ENCODE measurements at regions not wholly inside any gene's neighbourhood (a gene's known extent, or its start where the extent isn't known, plus 50 kb on each side); places are given as distances from the start of the nearest gene placed in this dataset.

DNA sequence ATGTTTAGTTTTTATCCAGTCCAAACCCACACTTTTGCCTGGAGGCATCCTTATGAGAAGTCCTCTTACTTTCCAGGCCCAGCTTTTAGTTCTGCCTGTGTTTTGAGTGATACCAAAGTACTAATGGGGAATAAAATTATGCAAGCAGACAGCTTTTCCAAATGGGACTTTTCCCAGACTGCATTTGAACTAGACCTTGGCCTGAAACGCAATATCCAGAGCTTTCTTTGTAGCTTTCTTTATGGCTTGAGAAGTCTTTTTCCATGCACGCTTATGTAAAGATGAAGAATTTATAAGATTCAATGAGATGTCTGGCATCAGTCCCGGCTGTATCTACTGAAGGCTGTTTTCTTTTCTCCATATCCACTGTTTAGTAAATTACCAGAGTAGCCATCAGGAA is 236.6 kb upstream of the RAB4A start:
- no peaks in the 10 kb centered on the region for H3K9me3 ChIP-seq (ENCODE audit: control insufficient read depth in 4 of 4, low read length in 3 of 4)
- no peaks in the 10 kb centered on the region for H3K27me3 ChIP-seq (ENCODE audit: control insufficient read depth in 4 of 4, insufficient read depth in 4 of 4, low read length in 3 of 4)
- TF ChIP-seq ATF3 (IDR thresholded peaks at IDR 0.05) (no peak), SP1 (IDR thresholded peaks at IDR 0.05) (no peak), RAD21 (IDR thresholded peaks at IDR 0.05) (no peak), HNF4G (IDR thresholded peaks at IDR 0.05) (no peak), TAF1 (conservative IDR thresholded peaks at IDR 0.05) (no peak), FOXA1 (IDR thresholded peaks at IDR 0.05) (no peak), JUND (IDR thresholded peaks at IDR 0.05) (no peak), YY1 (IDR thresholded peaks at IDR 0.05) (no peak), FOXA2 (IDR thresholded peaks at IDR 0.05) (no peak), HNF4A (conservative IDR thresholded peaks at IDR 0.05) (no peak), RXRA (IDR thresholded peaks at IDR 0.05) (no peak), CTCF (IDR thresholded peaks at IDR 0.05; ENCODE audit: low read depth, low read length, missing input control) (no peak), GABPA (IDR thresholded peaks at IDR 0.05 in 1 of 2, conservative IDR thresholded peaks at IDR 0.05 in 1 of 2) (no peak), NR2F2 (IDR thresholded peaks at IDR 0.05) (no peak), EGR1 (IDR thresholded peaks at IDR 0.05; ENCODE audit: low read depth in 2 of 2) (no peak)
- TF ChIP-seq, protein P1, sequence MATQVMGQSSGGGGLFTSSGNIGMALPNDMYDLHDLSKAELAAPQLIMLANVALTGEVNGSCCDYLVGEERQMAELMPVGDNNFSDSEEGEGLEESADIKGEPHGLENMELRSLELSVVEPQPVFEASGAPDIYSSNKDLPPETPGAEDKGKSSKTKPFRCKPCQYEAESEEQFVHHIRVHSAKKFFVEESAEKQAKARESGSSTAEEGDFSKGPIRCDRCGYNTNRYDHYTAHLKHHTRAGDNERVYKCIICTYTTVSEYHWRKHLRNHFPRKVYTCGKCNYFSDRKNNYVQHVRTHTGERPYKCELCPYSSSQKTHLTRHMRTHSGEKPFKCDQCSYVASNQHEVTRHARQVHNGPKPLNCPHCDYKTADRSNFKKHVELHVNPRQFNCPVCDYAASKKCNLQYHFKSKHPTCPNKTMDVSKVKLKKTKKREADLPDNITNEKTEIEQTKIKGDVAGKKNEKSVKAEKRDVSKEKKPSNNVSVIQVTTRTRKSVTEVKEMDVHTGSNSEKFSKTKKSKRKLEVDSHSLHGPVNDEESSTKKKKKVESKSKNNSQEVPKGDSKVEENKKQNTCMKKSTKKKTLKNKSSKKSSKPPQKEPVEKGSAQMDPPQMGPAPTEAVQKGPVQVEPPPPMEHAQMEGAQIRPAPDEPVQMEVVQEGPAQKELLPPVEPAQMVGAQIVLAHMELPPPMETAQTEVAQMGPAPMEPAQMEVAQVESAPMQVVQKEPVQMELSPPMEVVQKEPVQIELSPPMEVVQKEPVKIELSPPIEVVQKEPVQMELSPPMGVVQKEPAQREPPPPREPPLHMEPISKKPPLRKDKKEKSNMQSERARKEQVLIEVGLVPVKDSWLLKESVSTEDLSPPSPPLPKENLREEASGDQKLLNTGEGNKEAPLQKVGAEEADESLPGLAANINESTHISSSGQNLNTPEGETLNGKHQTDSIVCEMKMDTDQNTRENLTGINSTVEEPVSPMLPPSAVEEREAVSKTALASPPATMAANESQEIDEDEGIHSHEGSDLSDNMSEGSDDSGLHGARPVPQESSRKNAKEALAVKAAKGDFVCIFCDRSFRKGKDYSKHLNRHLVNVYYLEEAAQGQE (IDR thresholded peaks at IDR 0.05): no peak
- TF ChIP-seq, protein P2, sequence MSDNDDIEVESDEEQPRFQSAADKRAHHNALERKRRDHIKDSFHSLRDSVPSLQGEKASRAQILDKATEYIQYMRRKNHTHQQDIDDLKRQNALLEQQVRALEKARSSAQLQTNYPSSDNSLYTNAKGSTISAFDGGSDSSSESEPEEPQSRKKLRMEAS (IDR thresholded peaks at IDR 0.05): no peak
- TF ChIP-seq, protein P3, sequence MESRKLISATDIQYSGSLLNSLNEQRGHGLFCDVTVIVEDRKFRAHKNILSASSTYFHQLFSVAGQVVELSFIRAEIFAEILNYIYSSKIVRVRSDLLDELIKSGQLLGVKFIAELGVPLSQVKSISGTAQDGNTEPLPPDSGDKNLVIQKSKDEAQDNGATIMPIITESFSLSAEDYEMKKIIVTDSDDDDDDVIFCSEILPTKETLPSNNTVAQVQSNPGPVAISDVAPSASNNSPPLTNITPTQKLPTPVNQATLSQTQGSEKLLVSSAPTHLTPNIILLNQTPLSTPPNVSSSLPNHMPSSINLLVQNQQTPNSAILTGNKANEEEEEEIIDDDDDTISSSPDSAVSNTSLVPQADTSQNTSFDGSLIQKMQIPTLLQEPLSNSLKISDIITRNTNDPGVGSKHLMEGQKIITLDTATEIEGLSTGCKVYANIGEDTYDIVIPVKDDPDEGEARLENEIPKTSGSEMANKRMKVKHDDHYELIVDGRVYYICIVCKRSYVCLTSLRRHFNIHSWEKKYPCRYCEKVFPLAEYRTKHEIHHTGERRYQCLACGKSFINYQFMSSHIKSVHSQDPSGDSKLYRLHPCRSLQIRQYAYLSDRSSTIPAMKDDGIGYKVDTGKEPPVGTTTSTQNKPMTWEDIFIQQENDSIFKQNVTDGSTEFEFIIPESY (IDR thresholded peaks at IDR 0.05): no peak
- no peaks in the 10 kb centered on the region for H3K36me3 ChIP-seq (ENCODE audit: control insufficient read depth in 4 of 4, insufficient read depth in 3 of 4, low read depth in 1 of 4, low read length in 3 of 4)
- no peak for DNase-seq (ENCODE audit: low spot score)
- H3K9ac ChIP-seq (ENCODE audit: low read depth in 1 of 2, low read length in 2 of 2): no peak overlapping the region
- no peaks in the 10 kb centered on the region for H3K4me1 ChIP-seq (ENCODE audit: control insufficient read depth in 4 of 4, insufficient read depth in 4 of 4, low read length in 3 of 4)
- 86% methylated on average over 3 of the region's 3 CpGs for WGBS
- H3K4me3 ChIP-seq (ENCODE audit: low read depth in 1 of 3, low read length in 3 of 3): no peak overlapping the region
- no peak overlapping the region for H3K27ac ChIP-seq (ENCODE audit: low read depth in 1 of 2, low read length in 2 of 2)

All from liver (tissue), 8 donors.